Astrocyte (in vitro differentiated cells and primary cell): ENCODE measurements at regions not wholly inside any gene's neighbourhood (a gene's known extent, or its start where the extent isn't known, plus 50 kb on each side); places are given as distances from the start of the nearest gene placed in this dataset.
A peak's percentile ranks its signal among the peaks of the same experiment; 100 is the strongest.
"Not testable (repeated sequence)": the region's sequence is repeated elsewhere in the genome, so short reads cannot be mapped to it uniquely, and the experiment has no call there.

Experiments used
- DNase-seq: peaks from one replicate; pipeline ENCODE4 v3.0.0-alpha.2; 2010; ENCODE audit warnings: low read depth
- FAIRE-seq: peaks from 2 replicates; lab custom pipeline; 2011; peaks lifted over from hg19 to GRCh38; lab: Jason Lieb, UNC
- H2AFZ ChIP-seq: 2 replicates; pipeline ENCODE4 v1.6.0; 2012; ENCODE audit warnings: low read depth, low read length, inconsistent platforms
- H3K27ac ChIP-seq: 2 replicates; pipeline ENCODE4 v1.5.1; 2011; ENCODE audit warnings: low read depth, low read length, inconsistent platforms
- H3K27me3 ChIP-seq: 2 replicates; pipeline ENCODE4 v1.6.0; 2011; ENCODE audit warnings: low read length, inconsistent platforms; ENCODE audit not compliant: insufficient read depth
- H3K36me3 ChIP-seq: 2 replicates; pipeline ENCODE4 v1.5.1; 2011; ENCODE audit warnings: low read length, inconsistent platforms; ENCODE audit not compliant: insufficient read depth
- H3K4me1 ChIP-seq: 2 replicates; pipeline ENCODE4 v1.5.1; 2011; ENCODE audit warnings: low read length, inconsistent platforms; ENCODE audit not compliant: insufficient read depth
- H3K4me2 ChIP-seq: 2 replicates; pipeline ENCODE4 v1.6.0; 2012; ENCODE audit warnings: low read length, inconsistent platforms
- H3K4me3 ChIP-seq: 2 replicates; pipeline ENCODE4 v1.5.1; 2011; ENCODE audit warnings: low read depth, mild to moderate bottlenecking, low read length, inconsistent platforms; ENCODE audit not compliant: insufficient read depth
- H3K79me2 ChIP-seq: 2 replicates; pipeline ENCODE4 v1.6.0; 2012; ENCODE audit warnings: mild to moderate bottlenecking, low read length, inconsistent platforms; ENCODE audit not compliant: insufficient read depth
- H3K9ac ChIP-seq: 2 replicates; pipeline ENCODE4 v1.6.0; 2012; ENCODE audit warnings: mild to moderate bottlenecking, low read length, inconsistent platforms
- H3K9me3 ChIP-seq: 2 replicates; pipeline ENCODE4 v1.5.1; 2012; ENCODE audit warnings: low read depth, mild to moderate bottlenecking, low read length, inconsistent platforms; ENCODE audit not compliant: insufficient read depth
- H4K20me1 ChIP-seq: 2 replicates; pipeline ENCODE4 v1.6.0; 2012; ENCODE audit warnings: low read length, inconsistent platforms; ENCODE audit not compliant: insufficient read depth
- H3K27ac Mint-ChIP-seq: one replicate; pipeline ENCODE4 v1.8.0; 2021; ENCODE audit warnings: mild to moderate bottlenecking, mixed read lengths; ENCODE audit not compliant: unreplicated experiment
- H3K27me3 Mint-ChIP-seq: one replicate; pipeline ENCODE4 v1.8.0; 2021; ENCODE audit warnings: low read depth, mixed read lengths; ENCODE audit not compliant: unreplicated experiment
- H3K36me3 Mint-ChIP-seq: one replicate; pipeline ENCODE4 v1.8.0; 2021; ENCODE audit warnings: low read depth, mixed read lengths; ENCODE audit not compliant: unreplicated experiment
- H3K4me1 Mint-ChIP-seq: one replicate; pipeline ENCODE4 v1.8.0; 2021; ENCODE audit warnings: low read depth, mixed read lengths; ENCODE audit not compliant: unreplicated experiment
- H3K4me3 Mint-ChIP-seq: one replicate; pipeline ENCODE4 v1.8.0; 2021; ENCODE audit warnings: mild to moderate bottlenecking, moderate library complexity, mixed read lengths; ENCODE audit not compliant: unreplicated experiment
- H3K9me3 Mint-ChIP-seq: one replicate; pipeline ENCODE4 v1.8.0; 2021; ENCODE audit warnings: mild to moderate bottlenecking, mixed read lengths; ENCODE audit not compliant: unreplicated experiment
- CTCF ChIP-seq: IDR thresholded peaks from 2 replicates; pipeline ENCODE4 v1.5.1; 2011; ENCODE audit warnings: low read depth, mild to moderate bottlenecking, inconsistent platforms, low read length, moderate library complexity; ENCODE audit not compliant: insufficient read depth
- EZH2 ChIP-seq: IDR thresholded peaks from 2 replicates; pipeline ENCODE4 v1.6.1; 2012; ENCODE audit warnings: mild to moderate bottlenecking, low read length, inconsistent platforms; ENCODE audit not compliant: insufficient read depth

- Histone ChIP-seq H3K79me2 (no peaks in the 10 kb centered on the region), H3K36me3 (no peaks in the 10 kb centered on the region), H3K4me1 (no peaks in the 10 kb centered on the region), H4K20me1 (no peaks in the 10 kb centered on the region), H3K9me3 (no peaks in the 10 kb centered on the region), H2AFZ (no peak overlapping the region), H3K4me2 (peak overlapping the region; percentile 45), H3K27me3 (no peaks in the 10 kb centered on the region), H3K9ac (no peak overlapping the region), H3K4me3 (no peak overlapping the region), H3K27ac (no peak overlapping the region)
- no peaks in the 10 kb centered on the region for H3K36me3 Mint-ChIP-seq
- TF ChIP-seq EZH2 (no peak), CTCF (peak; percentile 86)
- no peaks in the 10 kb centered on the region for H3K9me3 Mint-ChIP-seq
- no peaks in the 10 kb centered on the region for H3K27me3 Mint-ChIP-seq
- H3K4me1 Mint-ChIP-seq = peaks cover 12% of the 10 kb centered on the region
- peak; percentile 75 for FAIRE-seq
- no peak overlapping the region for H3K27ac Mint-ChIP-seq
- H3K4me3 Mint-ChIP-seq = no peak overlapping the region
- DNase-seq = peak; percentile 57
Measured at GRCh38 chr5:99032234-99033013, 103.6 kb upstream of the CHD1 start.

DNA sequence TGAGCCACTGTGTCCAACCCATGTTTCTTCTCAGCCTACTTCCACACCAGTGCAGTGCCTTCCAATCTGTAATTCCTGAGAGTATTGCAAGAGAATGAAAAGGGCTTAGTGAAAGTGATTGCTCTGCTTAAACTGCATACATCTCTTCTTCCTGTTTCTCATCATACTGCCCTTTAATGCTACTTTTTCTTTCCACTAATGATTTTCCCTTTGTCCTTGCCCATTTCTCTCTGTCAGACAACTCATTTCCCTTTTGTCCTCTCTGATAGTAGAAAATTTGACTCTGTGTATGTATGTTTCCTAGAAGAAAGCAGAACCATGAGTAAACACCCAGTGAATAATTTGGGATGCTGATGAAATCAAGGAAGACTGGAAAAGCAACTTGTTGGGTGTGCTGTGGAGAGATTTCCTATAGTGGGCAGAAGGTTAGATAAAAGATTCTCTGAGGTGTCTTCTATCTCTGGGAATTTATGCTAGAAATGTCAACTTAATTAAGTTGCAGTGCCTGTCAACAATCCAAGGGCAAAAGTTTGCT is 102.2 kb upstream of the CHD1 start:
- H3K27ac Mint-ChIP-seq = no peak overlapping the region
- no peaks in the 10 kb centered on the region for H3K79me2 ChIP-seq
- H3K4me3 ChIP-seq = no peak overlapping the region
- no peaks in the 10 kb centered on the region for H3K4me1 ChIP-seq
- no peaks in the 10 kb centered on the region for H3K36me3 ChIP-seq
- H3K27ac ChIP-seq = no peak overlapping the region
- no peaks in the 10 kb centered on the region for H3K9me3 Mint-ChIP-seq
- no peaks in the 10 kb centered on the region for H3K27me3 Mint-ChIP-seq
- H3K4me1 Mint-ChIP-seq = peaks cover 15% of the 10 kb centered on the region
- no peaks in the 10 kb centered on the region for H4K20me1 ChIP-seq
- H3K36me3 Mint-ChIP-seq = no peaks in the 10 kb centered on the region
- H3K9me3 ChIP-seq = no peaks in the 10 kb centered on the region
- no peak overlapping the region for H3K9ac ChIP-seq
- H3K4me2 ChIP-seq = no peak overlapping the region
- DNase-seq = no peak
- no peak for TF ChIP-seq EZH2
- no peak for TF ChIP-seq CTCF
- H2AFZ ChIP-seq = no peak overlapping the region
- no peaks in the 10 kb centered on the region for H3K27me3 ChIP-seq
- H3K4me3 Mint-ChIP-seq = no peak overlapping the region
- FAIRE-seq = no peak

DNA sequence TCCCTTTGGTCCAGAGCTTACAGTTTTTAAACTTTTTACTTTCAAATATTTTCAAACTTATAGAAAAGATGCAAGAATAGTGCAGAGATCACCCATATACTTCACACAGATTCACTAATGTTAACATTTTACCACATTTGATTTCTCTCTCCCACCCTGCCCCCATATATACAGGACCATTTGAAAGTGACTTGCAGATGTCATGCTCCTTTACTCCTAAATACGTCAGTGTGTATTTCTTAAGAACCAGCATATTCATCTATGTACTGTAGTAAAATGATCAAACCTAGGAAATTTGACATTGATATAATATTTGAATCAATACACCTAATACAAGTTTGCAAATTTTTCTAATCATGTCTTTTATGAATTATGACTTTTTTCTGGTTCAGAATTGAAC is 100.4 kb upstream of the CHD1 start:
- no peak for DNase-seq
- no peak overlapping the region for H3K27ac Mint-ChIP-seq
- H3K4me3 ChIP-seq = no peak overlapping the region
- no peak for FAIRE-seq
- no peaks in the 10 kb centered on the region for H3K27me3 ChIP-seq
- no peak overlapping the region for H3K9ac ChIP-seq
- H3K9me3 ChIP-seq = no peaks in the 10 kb centered on the region
- H4K20me1 ChIP-seq = no peaks in the 10 kb centered on the region
- H3K9me3 Mint-ChIP-seq = no peaks in the 10 kb centered on the region
- H3K79me2 ChIP-seq = no peaks in the 10 kb centered on the region
- TF ChIP-seq CTCF (no peak), EZH2 (no peak)
- H3K4me1 Mint-ChIP-seq = peaks cover 12% of the 10 kb centered on the region
- H3K4me3 Mint-ChIP-seq = no peak overlapping the region
- H3K27me3 Mint-ChIP-seq = no peaks in the 10 kb centered on the region
- no peaks in the 10 kb centered on the region for H3K36me3 ChIP-seq
- no peak overlapping the region for H3K4me2 ChIP-seq
- H3K36me3 Mint-ChIP-seq = no peaks in the 10 kb centered on the region
- H3K27ac ChIP-seq = no peak overlapping the region
- H3K4me1 ChIP-seq = no peaks in the 10 kb centered on the region
- H2AFZ ChIP-seq = no peak overlapping the region

DNA sequence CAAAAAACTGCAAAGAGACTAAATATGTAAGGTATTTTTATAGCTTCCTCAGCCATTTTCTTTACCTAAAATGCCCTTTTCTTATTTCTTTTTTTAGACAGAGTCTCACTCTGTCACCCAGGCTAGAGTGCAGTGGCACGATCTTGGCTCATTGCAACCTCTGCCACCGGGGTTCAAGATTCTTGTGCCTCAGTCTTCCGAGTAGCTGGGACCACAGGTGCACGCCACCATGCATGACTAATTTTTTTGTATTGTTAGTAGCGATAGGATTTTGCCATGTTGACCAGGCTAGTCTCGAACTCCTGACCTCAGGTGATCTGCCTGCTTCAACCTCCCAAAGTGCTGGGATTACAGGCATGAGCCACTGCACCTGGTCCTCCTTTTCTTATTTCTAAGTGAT is 99.4 kb upstream of the CHD1 start:
- not testable (repeated sequence) for H4K20me1 ChIP-seq, H3K4me1 ChIP-seq, H3K36me3 Mint-ChIP-seq, H3K27me3 ChIP-seq, H3K79me2 ChIP-seq, H3K27ac Mint-ChIP-seq, H3K4me2 ChIP-seq, H3K4me3 ChIP-seq, H3K9ac ChIP-seq, DNase-seq, H3K9me3 ChIP-seq, H3K4me3 Mint-ChIP-seq, H3K27ac ChIP-seq, FAIRE-seq, H3K9me3 Mint-ChIP-seq, H3K36me3 ChIP-seq, H2AFZ ChIP-seq, H3K27me3 Mint-ChIP-seq
- H3K4me1 Mint-ChIP-seq = peaks cover 12% of the 10 kb centered on the region
